HG02852 (cell line): ENCODE measurements at regions not wholly inside any gene's neighbourhood (a gene's known extent, or its start where the extent isn't known, plus 50 kb on each side); places are given as distances from the start of the nearest gene placed in this dataset.
A peak's percentile ranks its signal among the peaks of the same experiment; 100 is the strongest.
"Not testable (repeated sequence)": the region's sequence is repeated elsewhere in the genome, so short reads cannot be mapped to it uniquely, and the experiment has no call there.

Experiments
- ATAC-seq: cut with Tn5 transposase; IDR thresholded peaks from one replicate; pipeline ENCODE4 v1.9.1; 2021; ENCODE audit warnings: mild to moderate bottlenecking, moderate library complexity; ENCODE audit not compliant: unreplicated experiment

DNA sequence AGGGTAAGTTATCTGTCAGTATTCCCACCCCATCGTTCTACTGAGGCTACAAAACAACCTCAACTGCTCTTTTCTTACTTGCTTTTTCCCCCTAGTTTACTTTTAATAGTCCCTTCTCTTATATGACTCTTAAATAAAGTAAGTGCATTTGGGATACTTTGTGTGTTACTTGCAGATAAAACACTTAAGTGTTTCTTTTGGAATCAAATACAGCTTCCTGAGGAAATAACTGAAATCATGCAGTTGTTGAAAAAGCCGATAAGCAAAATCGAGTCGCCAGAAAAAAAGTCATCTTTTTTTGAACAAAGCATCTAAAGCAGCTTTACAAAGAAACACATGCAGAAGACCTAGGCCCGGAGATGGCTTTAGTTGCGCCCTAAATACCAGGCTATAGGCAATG, 53.5 kb upstream of the EPB41L4A start:
- ATAC-seq = no peak

DNA sequence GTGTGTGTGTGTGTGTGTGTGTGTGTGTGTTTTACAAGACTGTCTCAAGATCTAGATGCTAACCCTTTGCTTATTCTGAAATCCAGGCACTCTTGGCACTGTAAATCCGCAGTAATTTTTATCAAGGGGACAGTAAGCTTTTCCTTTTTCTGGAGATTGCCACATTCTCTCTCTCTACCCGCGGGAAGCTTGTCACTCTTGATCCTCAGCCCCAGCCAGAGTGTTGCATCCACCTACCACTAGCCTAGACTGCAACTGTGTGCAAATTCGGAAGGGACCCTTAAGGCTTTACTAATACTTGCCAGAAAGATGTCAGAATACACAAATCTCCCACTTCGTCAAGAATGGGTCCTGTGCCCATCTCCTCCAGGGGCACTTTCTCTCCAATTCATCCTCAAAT, 54.9 kb upstream of the EPB41L4A start:
- no peak for ATAC-seq

DNA sequence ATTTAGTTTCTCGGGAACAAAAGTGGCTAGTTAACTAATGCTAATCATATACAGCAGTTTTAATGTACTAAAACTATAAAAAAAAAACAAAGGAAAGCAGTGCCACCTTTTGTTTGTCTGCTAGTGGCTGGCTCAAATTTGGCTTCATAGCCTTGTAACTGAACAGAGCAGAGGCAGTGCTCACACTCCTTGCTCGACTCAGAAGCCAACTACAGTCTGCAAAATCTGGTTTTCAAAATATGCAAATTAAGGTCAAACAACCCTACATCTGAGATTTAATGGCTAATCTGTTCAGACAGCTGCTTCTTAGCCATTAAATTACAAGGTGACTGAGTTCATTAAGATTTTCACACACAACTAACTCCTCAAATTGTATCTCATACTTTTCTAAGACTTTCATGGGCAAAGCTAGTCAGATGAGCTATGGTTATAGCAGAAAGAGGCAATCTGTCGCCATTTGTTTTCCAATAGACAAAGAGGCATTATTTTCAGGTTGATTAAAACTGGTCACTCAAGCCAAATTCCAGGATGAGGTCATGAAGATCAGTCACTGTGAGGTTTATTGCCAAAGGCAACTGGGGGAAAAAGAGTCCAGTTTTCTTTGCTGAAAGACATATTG, 56.8 kb upstream of the EPB41L4A start:
- no peak for ATAC-seq

DNA sequence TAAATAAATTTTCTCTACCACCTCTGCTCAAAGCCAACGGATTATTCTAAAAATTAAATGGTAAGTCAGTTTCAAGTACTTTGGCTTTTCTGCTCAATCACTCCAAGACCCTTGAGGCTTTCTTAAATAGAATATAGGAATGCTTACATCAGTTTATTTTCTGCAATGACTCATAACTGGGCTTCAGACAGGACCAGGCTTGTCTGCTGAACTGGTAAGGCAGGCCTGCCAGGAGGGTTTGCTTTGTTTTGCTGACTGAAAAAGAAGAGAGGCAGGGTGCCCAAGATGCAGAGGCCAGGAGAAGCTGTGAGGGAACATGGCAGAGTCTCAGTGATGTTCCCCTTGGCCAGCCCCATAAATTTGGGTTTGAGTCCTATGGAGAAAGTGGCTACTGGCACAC, 60.3 kb upstream of the EPB41L4A start:
- ATAC-seq = no peak

DNA sequence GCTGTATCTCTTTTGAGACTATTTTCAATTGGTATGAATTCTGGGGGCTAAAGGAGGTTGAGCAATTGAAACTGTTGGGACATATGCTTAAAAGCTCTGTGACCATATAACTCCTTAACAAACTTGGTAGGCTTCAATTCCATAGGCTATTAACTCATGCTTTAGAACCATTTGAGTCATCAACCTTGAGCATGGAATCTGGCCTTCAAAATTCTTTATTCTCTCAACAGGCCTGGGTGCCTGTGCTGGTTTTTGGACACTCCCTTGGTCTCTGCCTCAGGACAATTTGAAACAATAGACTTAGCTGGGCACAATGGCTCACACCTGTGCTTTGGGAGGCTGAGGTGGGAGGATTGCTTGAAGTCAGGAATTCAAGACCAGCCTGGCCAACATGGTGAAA, 61.4 kb upstream of the EPB41L4A start:
- ATAC-seq = no peak

DNA sequence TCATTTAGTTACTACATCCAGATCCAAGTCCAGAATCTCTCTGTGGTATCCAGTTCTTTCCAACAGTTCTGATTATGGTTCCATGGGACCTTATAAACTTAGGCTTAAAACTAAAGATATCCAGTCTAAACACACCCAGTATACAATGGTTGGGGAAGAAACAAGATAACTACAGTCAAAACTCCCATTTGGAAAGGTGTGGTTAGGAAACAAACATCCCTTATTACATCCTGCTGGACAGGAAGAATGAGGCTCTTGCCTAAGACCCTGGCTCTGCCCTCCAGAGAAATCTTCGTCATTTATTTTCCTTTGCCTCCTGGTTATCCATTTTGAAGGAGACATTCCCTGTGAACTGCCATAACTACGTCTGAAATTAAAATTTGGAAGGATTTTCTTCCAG, 64.6 kb upstream of the EPB41L4A start:
- no peak for ATAC-seq

DNA sequence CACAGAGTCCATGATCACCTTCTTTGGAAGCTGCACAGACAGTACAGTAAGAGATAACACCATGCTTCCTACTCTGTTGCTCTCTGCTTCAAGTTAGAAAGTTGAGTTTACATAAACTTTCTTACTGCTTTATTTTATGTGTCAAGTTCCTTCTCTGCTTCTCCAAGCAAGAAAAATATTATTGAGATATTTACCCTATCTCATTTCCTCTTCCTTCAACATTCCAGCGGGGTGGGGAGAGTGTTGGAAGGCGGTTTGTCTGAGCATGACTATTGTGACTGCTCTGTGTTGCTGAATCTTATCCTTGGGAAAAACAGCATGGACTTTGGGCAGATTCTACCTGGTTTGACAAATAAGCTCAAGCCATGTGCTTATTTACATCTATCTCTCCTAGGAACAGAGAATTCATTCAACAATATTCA, 66.9 kb upstream of the EPB41L4A start:
- ATAC-seq = no peak

DNA sequence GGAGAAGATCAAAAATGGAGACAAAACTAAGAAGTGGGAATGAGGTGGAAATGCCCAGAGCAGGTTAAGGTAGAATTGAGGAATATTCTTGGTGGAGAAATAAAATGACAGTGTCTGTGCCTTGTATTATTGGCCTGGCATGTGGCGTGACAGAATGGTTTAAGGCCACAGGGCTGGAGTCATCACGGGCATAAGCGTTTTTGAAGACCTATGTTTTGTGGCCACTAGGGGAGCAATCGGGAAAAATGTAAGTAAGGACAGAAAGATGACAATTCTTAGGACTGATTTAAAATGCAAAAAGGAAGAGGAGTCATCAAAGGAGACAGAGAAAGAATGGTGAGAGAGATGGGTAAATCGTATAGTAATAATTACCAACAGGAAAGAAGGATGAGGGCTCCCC, 72.2 kb upstream of the EPB41L4A start:
- ATAC-seq = no peak

DNA sequence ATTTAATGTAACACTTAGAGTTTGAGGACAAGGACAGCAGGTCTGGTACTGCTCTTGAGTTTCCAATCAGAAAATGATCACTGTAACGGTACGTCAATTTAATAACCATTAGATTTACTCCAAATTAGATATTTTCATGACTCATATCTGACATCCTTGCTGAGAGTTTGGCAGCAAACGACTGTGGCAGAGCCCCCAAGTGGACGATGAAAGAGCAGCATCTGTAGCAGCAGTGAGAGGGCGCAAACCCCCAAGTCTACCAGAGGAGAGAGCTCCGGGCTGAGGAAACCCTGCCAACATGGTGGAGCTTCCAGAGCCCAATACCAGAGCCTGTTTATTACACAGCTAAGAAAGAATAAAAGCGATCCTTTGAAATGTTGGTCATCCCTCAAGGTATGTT, 73.2 kb upstream of the EPB41L4A start:
- ATAC-seq = peak; percentile 96

DNA sequence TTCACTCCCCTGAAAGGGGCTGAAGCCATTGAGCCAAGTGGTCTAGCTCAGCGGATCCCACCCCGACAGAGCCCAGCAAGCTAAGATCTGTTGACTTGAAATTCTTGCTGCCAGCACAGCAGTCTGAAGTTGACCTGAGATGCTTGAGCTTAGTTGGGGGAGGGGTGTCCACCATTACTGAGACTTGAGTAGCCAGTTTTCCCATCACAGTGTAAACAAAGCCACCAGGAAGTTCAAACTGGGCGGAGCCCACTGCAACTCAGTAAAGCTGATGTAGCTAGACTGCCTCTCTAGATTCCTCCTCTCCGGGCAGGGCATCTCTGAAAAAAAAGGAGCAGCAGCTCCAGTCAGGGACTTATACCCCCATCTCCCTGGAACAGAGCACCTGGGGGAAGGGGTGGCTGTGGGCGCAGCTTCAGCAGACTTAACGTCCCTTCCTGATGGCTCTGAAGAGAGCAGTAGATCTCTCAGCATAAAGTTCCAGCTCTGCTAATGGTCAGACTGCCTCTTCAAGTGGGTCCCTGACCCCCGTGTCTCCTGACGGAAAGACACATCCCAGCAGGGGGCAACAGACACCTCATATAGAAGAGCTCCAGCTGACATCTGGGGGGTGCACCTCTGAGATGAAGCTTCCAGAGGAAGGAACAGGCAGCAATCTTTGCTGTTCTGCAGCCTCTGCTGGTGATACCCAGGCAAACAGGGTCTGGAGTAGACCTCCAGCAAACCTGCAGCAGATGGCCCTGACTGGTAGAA, 84.8 kb upstream of the EPB41L4A start:
- not testable (repeated sequence) for ATAC-seq

DNA sequence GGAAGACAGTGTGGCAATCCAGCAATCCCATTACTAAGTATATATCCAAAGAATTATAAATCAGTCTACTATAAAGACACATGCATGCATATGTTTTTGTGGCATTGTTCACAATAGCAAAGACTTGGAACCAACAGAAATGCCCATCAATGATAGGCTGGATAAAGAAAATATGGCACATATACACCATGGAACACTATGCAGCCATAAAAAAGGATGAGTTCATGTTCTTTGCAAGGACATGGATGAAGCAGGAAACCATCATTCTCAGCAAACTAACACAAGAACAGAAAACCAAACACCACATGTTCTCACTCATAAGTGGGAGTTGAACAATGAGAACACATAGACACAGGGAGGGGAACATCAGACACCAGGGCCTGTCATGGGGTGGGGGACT, 90.0 kb upstream of the EPB41L4A start:
- ATAC-seq = not testable (repeated sequence)

DNA sequence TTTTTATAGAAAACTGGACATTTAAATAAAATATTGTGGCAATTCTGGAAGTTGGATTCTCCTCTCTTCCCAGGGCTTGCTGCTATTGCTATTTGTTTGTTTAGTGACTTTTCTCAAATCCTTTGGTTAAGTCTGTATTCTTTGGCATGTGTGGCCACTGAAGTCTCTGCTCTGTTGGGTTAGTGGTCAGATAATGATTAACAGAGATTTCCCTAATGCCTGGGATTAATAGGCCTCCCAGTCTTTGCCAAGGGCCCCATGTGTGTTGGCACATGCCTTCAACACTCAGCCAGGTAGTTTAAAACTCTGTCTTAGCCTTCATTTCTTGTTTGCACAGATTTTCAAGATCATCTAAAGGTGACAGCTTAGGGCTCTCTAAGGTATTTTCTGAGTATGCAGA, 92.8 kb upstream of the EPB41L4A start:
- ATAC-seq = no peak

DNA sequence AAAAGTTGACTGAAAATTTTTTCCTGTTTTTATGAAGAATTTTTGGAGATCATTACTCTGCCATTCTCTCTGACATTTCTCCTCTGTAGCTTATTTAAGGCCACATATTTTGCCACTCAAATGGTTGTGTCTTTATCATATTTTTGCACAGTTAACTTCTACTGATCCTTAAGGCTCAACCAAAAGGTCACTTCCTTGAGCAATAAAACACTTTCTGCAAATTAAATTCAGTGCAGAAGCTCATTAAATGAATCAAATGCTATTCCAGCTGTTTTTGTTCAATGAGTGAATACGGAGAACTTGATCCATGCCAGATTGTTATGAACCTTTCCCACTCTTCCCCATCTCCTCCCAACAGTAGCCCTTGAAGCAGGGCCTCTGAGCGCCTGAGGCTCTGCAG, 93.8 kb upstream of the EPB41L4A start:
- ATAC-seq = no peak

DNA sequence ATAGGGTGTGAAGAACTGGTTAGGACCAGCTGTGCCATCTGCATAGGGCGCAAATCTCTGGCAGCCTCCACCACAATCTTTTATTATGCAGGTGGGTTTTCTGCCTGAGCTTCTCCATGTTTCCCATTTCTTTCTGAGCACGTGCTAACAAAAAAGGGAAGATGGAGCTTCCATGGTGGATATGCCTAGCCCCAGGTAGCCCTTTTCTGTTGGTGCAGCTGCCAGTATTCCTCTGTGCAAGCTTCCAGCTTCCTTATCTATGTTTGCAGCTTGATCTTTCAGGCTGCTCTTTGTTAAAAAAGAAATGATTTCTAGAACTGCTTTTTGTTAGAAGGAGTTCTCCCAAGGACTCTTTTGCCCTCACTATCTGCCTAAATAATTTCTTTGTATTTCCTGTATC, 95.0 kb upstream of the EPB41L4A start:
- no peak for ATAC-seq

DNA sequence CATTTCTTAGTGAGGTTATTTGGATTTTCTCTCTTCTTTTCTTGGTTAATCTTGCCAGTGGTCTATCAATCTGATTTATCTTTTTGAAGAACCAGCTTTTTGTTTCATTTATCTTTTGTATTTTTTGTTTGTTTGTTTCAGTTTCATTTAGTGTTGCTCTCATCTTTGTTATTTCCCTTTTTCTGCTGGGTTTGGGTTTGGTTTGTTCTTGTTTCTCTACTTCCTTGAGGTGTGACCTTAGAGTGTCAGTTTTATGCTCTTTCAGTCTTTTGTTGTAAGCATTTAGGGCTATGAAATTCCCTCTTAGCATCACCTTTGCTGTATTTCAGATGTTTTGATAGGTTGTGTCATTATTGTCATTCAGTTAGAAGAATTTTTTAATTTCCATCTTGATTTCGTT, 101.4 kb upstream of the EPB41L4A start:
- ATAC-seq = not testable (repeated sequence)

DNA sequence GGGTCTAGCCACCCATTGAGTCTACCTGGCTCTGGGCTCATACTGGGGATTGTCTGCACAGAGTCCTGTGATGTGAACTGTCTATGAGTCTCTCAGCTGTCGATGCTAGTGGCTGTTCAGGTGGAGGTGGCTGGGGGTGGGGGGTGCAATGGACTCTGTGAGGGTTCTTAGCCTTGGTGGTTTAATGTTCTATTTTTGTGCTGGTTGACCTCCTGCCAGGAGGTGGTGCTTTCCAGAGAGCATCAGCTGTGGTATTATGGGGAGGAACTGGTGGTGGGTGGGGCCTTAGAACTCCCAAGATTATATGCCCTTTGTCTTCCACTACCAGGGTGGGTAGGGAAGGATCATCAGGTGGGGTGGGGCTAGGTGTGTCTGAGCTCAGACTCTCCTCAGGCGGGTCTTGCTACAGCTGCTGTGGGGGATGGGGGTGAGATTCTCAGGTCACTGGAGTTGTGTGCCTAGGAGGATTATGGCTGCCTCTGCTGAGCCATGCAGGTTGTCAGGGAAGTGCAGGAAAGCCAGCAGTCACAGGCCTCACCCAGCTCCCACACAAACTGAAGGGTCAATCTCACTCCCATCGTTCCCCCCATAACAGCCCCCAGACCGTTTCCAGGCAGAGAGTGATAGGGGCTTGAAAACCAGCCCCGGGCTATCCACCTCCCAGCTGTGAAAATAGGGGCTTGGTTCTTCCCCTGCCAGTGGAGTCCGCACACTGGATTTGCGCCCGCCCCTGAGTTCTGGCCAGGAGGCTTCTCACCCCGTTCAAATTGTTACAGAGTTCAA, 104.0 kb upstream of the EPB41L4A start:
- ATAC-seq = peak; percentile 55

DNA sequence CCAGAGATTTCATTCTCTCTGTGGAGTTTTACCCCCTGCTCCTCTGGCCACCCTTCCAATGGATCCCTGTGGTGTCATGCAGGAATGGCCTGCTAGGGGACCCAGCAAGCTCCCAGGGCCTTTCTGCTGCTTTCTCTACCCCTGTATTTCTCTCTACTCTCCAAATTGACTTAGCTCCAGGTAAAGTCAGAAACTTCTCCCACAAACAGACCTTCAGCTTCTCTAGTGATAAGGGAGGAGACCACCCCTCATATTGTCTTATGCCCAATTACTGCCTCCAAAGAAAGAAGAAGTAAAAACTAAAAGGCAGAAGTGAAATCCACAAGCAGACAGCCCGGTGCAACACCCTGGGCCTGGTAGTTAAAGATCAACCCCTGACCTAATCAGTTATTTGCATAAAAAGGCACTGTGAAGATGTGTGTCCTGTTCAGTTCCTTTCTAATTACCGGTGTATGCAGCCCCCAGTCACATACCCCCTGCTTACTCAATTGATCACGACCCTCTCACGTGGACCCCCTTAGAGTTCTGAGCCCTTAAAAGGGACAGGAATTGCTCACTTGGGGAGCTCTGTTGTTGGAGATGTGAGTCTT, 104.7 kb upstream of the EPB41L4A start:
- ATAC-seq = peak; percentile 67

DNA sequence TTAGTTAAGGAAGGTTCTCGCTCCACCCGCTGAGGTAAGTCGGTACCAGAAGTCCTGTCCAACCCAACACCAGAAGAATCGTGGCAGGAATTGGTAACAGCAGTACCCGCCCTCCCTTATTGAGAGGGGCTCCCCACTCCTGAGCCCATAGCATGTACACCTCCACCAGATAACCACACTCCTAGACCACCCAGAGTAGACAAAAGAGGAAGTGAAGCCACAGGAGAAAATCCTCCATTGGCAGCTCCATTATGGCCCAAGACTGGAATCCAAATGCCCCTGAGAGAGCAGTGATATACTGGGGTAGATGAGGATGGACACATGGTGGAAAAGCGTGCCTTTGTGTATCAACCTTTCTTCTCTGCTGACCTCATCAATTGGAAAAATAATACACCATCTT, 106.1 kb upstream of the EPB41L4A start:
- ATAC-seq = no peak

DNA sequence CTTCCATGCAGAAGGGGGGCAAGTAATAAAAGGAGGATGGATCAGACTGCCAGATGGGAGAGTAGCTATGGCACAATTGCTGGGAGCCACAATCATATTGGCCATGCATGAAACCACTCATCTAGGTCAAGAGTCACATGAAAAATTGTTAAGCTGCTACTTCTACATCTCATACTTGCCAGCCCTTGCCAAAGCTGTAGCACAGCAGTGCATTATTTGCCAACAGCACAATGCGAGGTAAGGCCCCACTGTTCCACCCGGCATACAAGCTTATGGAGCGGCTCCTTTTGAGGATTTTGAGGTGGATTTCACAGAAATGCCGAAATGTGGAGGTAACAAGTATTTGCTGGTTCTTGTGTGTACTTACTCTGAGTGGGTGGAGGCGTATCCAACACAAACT, 109.9 kb upstream of the EPB41L4A start:
- ATAC-seq = no peak

DNA sequence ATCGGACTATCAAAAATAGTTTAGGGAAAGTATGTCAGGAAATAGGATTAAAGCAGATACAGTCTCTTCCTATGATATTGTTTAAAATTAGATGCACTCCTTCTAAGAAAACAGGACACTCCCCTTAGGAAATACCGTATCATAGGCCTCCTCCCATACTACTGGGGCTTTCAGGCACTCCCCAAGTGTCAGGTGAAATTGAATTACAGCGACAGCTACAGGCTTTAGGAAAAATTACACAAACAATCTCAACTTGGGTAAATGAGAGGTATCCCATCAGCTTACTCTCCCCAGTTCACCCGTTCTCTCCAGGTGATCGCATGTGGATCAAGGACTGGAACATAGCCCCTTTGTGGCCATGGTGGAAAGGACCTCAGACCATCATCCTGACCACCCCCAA, 110.4 kb upstream of the EPB41L4A start:
- peak; percentile 44 for ATAC-seq

DNA sequence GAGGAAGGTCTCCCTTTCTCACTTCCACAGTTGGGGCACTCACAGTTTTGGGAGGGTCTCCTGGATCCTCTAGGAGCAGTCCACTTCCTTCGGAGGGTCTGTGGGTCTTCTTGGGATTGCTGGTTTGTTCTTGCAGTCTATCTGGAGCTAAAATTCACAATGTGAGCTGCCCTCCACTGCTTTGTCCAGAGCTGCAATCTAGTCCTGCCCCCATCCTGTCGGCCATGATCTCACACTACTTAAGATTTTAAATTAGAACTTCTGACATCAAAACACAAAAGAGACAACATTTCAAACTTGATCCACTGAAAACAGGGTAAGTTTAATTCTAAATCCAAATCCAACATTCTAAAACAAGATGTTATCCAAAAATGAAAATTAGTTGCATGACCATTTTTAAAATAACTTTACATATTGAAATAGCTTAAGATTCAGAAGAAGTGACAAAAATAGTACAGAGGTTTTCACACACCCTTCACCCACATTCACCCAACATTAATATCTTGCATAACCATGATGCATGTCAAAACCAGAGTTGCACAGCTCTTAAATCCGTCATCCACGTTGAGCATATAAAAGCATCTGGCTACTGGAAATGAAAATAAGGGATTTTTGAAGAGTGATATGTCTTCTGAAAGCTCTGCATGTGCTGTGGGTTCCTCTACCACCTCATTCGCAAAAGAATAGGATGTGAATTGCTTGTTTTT, 113.7 kb upstream of the EPB41L4A start:
- ATAC-seq = no peak
